H9 (cell line): ENCODE measurements at regions not wholly inside any gene's neighbourhood (a gene's known extent, or its start where the extent isn't known, plus 50 kb on each side); places are given as distances from the start of the nearest gene placed in this dataset.
A peak's percentile ranks its signal among the peaks of the same experiment; 100 is the strongest.

Source experiments
- DNase-seq: peaks from one replicate; pipeline ENCODE4 v3.0.0-alpha.2; 2017
- H2AFZ ChIP-seq: one replicate; pipeline ENCODE4 v1.6.1; 2013; ENCODE audit warnings: mild to moderate bottlenecking, low read length, control low read depth, moderate library complexity
- H2AK5ac ChIP-seq: 2 replicates; pipeline ENCODE4 v1.6.1; 2013; ENCODE audit warnings: low read length, control low read depth, mixed read lengths; ENCODE audit not compliant: insufficient read length
- H2BK120ac ChIP-seq: one replicate; pipeline ENCODE4 v1.6.1; 2013; ENCODE audit warnings: low read depth, mild to moderate bottlenecking, low read length, control low read depth, inconsistent platforms; ENCODE audit not compliant: poor library complexity, severe bottlenecking
- H2BK12ac ChIP-seq: 2 replicates; pipeline ENCODE4 v1.6.1; 2013; ENCODE audit warnings: low read length, control low read depth, mixed read lengths, low read depth; ENCODE audit not compliant: insufficient read length
- H2BK15ac ChIP-seq: 2 replicates; pipeline ENCODE4 v1.6.1; 2013; ENCODE audit warnings: low read depth, low read length, control low read depth
- H2BK20ac ChIP-seq: one replicate; pipeline ENCODE4 v1.6.1; 2013; ENCODE audit warnings: low read depth, mild to moderate bottlenecking, low read length, control low read depth, inconsistent platforms; ENCODE audit not compliant: poor library complexity, severe bottlenecking
- H2BK5ac ChIP-seq: 2 replicates; pipeline ENCODE4 v1.6.1; 2013; ENCODE audit warnings: low read length, control low read depth, mixed read lengths; ENCODE audit not compliant: insufficient read length
- H3K14ac ChIP-seq: 2 replicates; pipeline ENCODE4 v1.6.1; 2013; ENCODE audit warnings: low read length, control low read depth; ENCODE audit not compliant: insufficient read depth
- H3K18ac ChIP-seq: 2 replicates; pipeline ENCODE4 v1.6.1; 2013; ENCODE audit warnings: low read depth, mild to moderate bottlenecking, mixed read lengths, low read length, control low read depth; ENCODE audit not compliant: insufficient read length
- H3K23ac ChIP-seq: 2 replicates; pipeline ENCODE4 v1.6.1; 2013; ENCODE audit warnings: low read length, control low read depth, mixed read lengths, low read depth; ENCODE audit not compliant: insufficient read length
- H3K23me2 ChIP-seq: 2 replicates; pipeline ENCODE4 v1.6.1; 2013; ENCODE audit warnings: low read depth, mild to moderate bottlenecking, mixed read lengths, low read length, control low read depth; ENCODE audit not compliant: insufficient read length, poor library complexity, severe bottlenecking
- H3K27ac ChIP-seq: 2 replicates; pipeline ENCODE4 v1.5.1; 2013; ENCODE audit warnings: low read length, control low read depth, mixed read lengths, low read depth; ENCODE audit not compliant: insufficient read length
- H3K27me3 ChIP-seq: 2 replicates; pipeline ENCODE4 v1.6.1; 2013; ENCODE audit warnings: low read length, control low read depth, inconsistent platforms; ENCODE audit not compliant: insufficient read depth
- H3K4ac ChIP-seq: 2 replicates; pipeline ENCODE4 v1.6.1; 2013; ENCODE audit warnings: low read depth, mild to moderate bottlenecking, control low read depth, inconsistent platforms, low read length, moderate library complexity
- H3K4me1 ChIP-seq: 2 replicates; pipeline ENCODE4 v1.6.1; 2013; ENCODE audit warnings: low read length, control low read depth, inconsistent platforms; ENCODE audit not compliant: insufficient read depth
- H3K4me2 ChIP-seq: 2 replicates; pipeline ENCODE4 v1.6.1; 2013; ENCODE audit warnings: low read length, control low read depth, mixed read lengths; ENCODE audit not compliant: insufficient read length, insufficient read depth
- H3K56ac ChIP-seq: 2 replicates; pipeline ENCODE4 v1.6.1; 2013; ENCODE audit warnings: low read depth, mild to moderate bottlenecking, mixed read lengths, low read length, control low read depth; ENCODE audit not compliant: insufficient read length
- H3K79me1 ChIP-seq: 2 replicates; pipeline ENCODE4 v1.6.1; 2013; ENCODE audit warnings: low read depth, mild to moderate bottlenecking, moderate library complexity, low read length, control low read depth, inconsistent platforms; ENCODE audit not compliant: insufficient read depth, poor library complexity, severe bottlenecking
- H3K79me2 ChIP-seq: 2 replicates; pipeline ENCODE4 v1.6.1; 2013; ENCODE audit warnings: low read length, control low read depth, inconsistent platforms; ENCODE audit not compliant: insufficient read depth
- H3K9ac ChIP-seq: 2 replicates; pipeline ENCODE4 v1.6.1; 2013; ENCODE audit warnings: low read length, control low read depth, mixed read lengths; ENCODE audit not compliant: insufficient read length; ENCODE audit errors: extremely low read depth
- H3K9me3 ChIP-seq: one replicate; pipeline ENCODE4 v1.6.1; 2013; ENCODE audit warnings: low read depth, low read length, inconsistent platforms; ENCODE audit not compliant: control insufficient read depth
- H3T11ph ChIP-seq: one replicate; pipeline ENCODE4 v1.6.1; 2013; ENCODE audit warnings: mild to moderate bottlenecking, low read length, control low read depth, inconsistent platforms
- H4K20me1 ChIP-seq: one replicate; pipeline ENCODE4 v1.6.1; 2013; ENCODE audit not compliant: control insufficient read depth, insufficient read length, insufficient read depth
- H4K5ac ChIP-seq: 2 replicates; pipeline ENCODE4 v1.6.1; 2013; ENCODE audit warnings: low read depth, mild to moderate bottlenecking, mixed read lengths, low read length, control low read depth; ENCODE audit not compliant: insufficient read length
- H4K8ac ChIP-seq: replicated peaks from 2 replicates; pipeline ENCODE4 v1.6.1; 2013; ENCODE audit warnings: low read length, control low read depth, mixed read lengths, low read depth; ENCODE audit not compliant: insufficient read length
- H4K91ac ChIP-seq: 2 replicates; pipeline ENCODE4 v1.6.1; 2013; ENCODE audit warnings: low read depth, mild to moderate bottlenecking, moderate library complexity, mixed read lengths, low read length, control low read depth; ENCODE audit not compliant: insufficient read length
- H3K27ac Mint-ChIP-seq, 3 experiments: 2 replicates in 2 of 3; 3 replicates in 1 of 3; pipeline ENCODE4 v1.8.0; 2020 to 2021; ENCODE audit warnings: mixed read lengths in 3 of 3, mild to moderate bottlenecking in 1 of 3, moderate library complexity in 1 of 3
- H3K27me3 Mint-ChIP-seq: 2 replicates; pipeline ENCODE4 v1.8.0; 2021; ENCODE audit warnings: low read depth, mild to moderate bottlenecking, moderate library complexity, mixed read lengths
- H3K36me3 Mint-ChIP-seq, 3 experiments: 2 replicates in 2 of 3; 3 replicates in 1 of 3; pipeline ENCODE4 v1.8.0; 2020 to 2021; ENCODE audit warnings: low read depth in 3 of 3, mixed read lengths in 3 of 3; ENCODE audit not compliant: insufficient read depth in 1 of 3
- H3K4me1 Mint-ChIP-seq, 2 experiments: 2 replicates each; pipeline ENCODE4 v1.8.0; 2020; ENCODE audit warnings: mixed read lengths in 2 of 2
- H3K4me3 Mint-ChIP-seq, 2 experiments: 2 replicates in 1 of 2; 3 replicates in 1 of 2; pipeline ENCODE4 v1.8.0; 2020 to 2021; ENCODE audit warnings: mild to moderate bottlenecking in 2 of 2, mixed read lengths in 2 of 2, moderate library complexity in 1 of 2
- H3K9me3 Mint-ChIP-seq, 2 experiments: 2 replicates in 1 of 2; 3 replicates in 1 of 2; pipeline ENCODE4 v1.8.0; 2020; ENCODE audit warnings: mild to moderate bottlenecking in 2 of 2, mixed read lengths in 2 of 2, moderate library complexity in 1 of 2
- WGBS: extraction: QIAGEN DNeasy Blood & Tissue Kit; methylation state at CpG from one replicate; pipeline ENCODE4 v1.1.7; 2013; ENCODE audit warnings: missing lambda C conversion rate, low lambda C conversion rate, mixed read lengths; ENCODE audit not compliant: insufficient read length; ENCODE audit errors: extremely low coverage; 5-methylcytosine and 5-hydroxymethylcytosine counted together
- TF ChIP-seq, protein P1 (sequence below): fragments of 200-600 bp; sonication (generic); conservative IDR thresholded peaks from 3 replicates; pipeline ENCODE4 v1.8.0; 2021; ENCODE audit warnings: antibody characterized with exemption, mild to moderate bottlenecking

DNA sequence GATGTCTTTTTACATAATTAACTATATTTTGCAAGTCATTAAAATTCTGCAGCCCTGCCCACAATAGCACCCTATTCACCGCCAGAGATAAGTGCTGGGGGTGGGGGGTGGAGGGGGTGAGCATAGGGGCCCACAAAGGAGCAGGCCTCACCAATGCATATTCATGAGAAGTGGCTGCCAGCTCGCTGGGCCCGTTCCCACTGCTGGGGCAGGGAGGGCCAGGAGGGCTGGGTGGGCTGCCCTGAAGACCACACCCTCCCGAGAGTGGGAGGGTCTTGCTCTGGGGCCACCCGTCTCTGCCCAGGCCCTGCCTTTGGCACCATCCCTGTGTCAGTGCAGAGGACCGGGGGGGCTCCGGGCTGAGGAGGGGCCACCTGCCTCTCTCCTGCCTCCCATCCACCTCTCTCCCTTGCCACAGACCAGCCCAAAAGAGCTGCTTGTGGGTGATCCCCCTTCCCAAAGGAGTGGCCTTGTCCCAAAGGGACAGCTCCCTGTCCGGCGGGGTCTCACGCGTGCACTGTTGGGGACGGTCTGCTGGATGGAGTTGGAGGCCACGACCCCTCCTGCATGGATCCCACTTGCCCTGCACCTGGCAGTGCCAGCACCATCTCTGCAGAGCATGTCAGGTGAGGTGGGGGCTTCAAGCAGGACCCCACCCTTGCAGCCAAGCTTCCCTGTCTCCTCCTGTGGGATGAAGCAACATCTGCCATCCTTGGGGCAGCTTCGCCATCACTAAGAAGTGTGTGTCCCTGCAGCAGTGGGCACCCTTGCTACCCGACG lies 138.8 kb upstream of the GPC1 start:
- Mint-ChIP-seq H3K4me3 (no peak overlapping the region), H3K27me3 (peaks cover 2% of the 10 kb centered on the region), H3K27ac (peak overlapping the region in 1 of 3 experiments; percentile 95; a peak in 1 of 7 replicates), H3K36me3 (no peaks in the 10 kb centered on the region; a peak in 1 of 7 replicates), H3K9me3 (no peaks in the 10 kb centered on the region), H3K4me1 (peaks cover 22 to 45% of the 10 kb centered on the region in 2 experiments)
- no peaks in the 10 kb centered on the region for H3K79me2 ChIP-seq
- H4K8ac ChIP-seq = no peak overlapping the region
- H3K9ac ChIP-seq = no peak overlapping the region
- H3K4me1 ChIP-seq = no peaks in the 10 kb centered on the region
- TF ChIP-seq, protein P1, sequence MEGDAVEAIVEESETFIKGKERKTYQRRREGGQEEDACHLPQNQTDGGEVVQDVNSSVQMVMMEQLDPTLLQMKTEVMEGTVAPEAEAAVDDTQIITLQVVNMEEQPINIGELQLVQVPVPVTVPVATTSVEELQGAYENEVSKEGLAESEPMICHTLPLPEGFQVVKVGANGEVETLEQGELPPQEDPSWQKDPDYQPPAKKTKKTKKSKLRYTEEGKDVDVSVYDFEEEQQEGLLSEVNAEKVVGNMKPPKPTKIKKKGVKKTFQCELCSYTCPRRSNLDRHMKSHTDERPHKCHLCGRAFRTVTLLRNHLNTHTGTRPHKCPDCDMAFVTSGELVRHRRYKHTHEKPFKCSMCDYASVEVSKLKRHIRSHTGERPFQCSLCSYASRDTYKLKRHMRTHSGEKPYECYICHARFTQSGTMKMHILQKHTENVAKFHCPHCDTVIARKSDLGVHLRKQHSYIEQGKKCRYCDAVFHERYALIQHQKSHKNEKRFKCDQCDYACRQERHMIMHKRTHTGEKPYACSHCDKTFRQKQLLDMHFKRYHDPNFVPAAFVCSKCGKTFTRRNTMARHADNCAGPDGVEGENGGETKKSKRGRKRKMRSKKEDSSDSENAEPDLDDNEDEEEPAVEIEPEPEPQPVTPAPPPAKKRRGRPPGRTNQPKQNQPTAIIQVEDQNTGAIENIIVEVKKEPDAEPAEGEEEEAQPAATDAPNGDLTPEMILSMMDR = no peak
- H2BK20ac ChIP-seq = no peak overlapping the region
- H3K56ac ChIP-seq = no peak overlapping the region
- H2BK5ac ChIP-seq = no peak overlapping the region
- no peaks in the 10 kb centered on the region for H4K20me1 ChIP-seq
- H3K79me1 ChIP-seq = no peaks in the 10 kb centered on the region
- DNase-seq = peak; percentile 28
- H3T11ph ChIP-seq = no peak overlapping the region
- H3K27me3 ChIP-seq = no peaks in the 10 kb centered on the region
- H3K4me2 ChIP-seq = no peak overlapping the region
- no CpG with 5 or more reads among the region's 16 CpGs for WGBS
- no peak overlapping the region for H2BK12ac ChIP-seq
- H3K9me3 ChIP-seq = no peaks in the 10 kb centered on the region
- H4K91ac ChIP-seq = no peak overlapping the region
- H2AK5ac ChIP-seq = no peak overlapping the region
- no peak overlapping the region for H3K14ac ChIP-seq
- H3K23me2 ChIP-seq = no peaks in the 10 kb centered on the region
- no peak overlapping the region for H2BK15ac ChIP-seq
- no peak overlapping the region for H4K5ac ChIP-seq
- no peak overlapping the region for H2BK120ac ChIP-seq
- H3K23ac ChIP-seq = no peak overlapping the region
- no peak overlapping the region for H3K18ac ChIP-seq
- H3K27ac ChIP-seq = no peak overlapping the region
- H2AFZ ChIP-seq = no peak overlapping the region
- no peak overlapping the region for H3K4ac ChIP-seq
